ENCODE measurements at regions not wholly inside any gene's neighbourhood (a gene's known extent, or its start where the extent isn't known, plus 50 kb on each side); places are given as distances from the start of the nearest gene placed in this dataset.

GRCh38 chr3:81965696-81966095, 204.3 kb upstream of the GBE1 start:
- intact Hi-C loops (cut with DNase I) = no loop called here
- no peaks in the 10 kb centered on the region for H3K36me3 ChIP-seq
- ATAC-seq (no peak), DNase-seq (no peak)
- no peaks in the 10 kb centered on the region for H3K9me3 ChIP-seq
- H3K27me3 ChIP-seq = no peaks in the 10 kb centered on the region
- no peak overlapping the region for H3K4me3 ChIP-seq
- 69 to 81% (median 76%) methylated on average over 2 of the region's 2 CpGs for WGBS, 4 donors
- no peaks in the 10 kb centered on the region for H3K4me1 ChIP-seq
- TF ChIP-seq POLR2A (IDR thresholded peaks at IDR 0.05) = no peak
- TF ChIP-seq, protein P1, sequence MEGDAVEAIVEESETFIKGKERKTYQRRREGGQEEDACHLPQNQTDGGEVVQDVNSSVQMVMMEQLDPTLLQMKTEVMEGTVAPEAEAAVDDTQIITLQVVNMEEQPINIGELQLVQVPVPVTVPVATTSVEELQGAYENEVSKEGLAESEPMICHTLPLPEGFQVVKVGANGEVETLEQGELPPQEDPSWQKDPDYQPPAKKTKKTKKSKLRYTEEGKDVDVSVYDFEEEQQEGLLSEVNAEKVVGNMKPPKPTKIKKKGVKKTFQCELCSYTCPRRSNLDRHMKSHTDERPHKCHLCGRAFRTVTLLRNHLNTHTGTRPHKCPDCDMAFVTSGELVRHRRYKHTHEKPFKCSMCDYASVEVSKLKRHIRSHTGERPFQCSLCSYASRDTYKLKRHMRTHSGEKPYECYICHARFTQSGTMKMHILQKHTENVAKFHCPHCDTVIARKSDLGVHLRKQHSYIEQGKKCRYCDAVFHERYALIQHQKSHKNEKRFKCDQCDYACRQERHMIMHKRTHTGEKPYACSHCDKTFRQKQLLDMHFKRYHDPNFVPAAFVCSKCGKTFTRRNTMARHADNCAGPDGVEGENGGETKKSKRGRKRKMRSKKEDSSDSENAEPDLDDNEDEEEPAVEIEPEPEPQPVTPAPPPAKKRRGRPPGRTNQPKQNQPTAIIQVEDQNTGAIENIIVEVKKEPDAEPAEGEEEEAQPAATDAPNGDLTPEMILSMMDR (IDR thresholded peaks at IDR 0.05) = no peak
- no peak overlapping the region for H3K27ac ChIP-seq

DNA sequence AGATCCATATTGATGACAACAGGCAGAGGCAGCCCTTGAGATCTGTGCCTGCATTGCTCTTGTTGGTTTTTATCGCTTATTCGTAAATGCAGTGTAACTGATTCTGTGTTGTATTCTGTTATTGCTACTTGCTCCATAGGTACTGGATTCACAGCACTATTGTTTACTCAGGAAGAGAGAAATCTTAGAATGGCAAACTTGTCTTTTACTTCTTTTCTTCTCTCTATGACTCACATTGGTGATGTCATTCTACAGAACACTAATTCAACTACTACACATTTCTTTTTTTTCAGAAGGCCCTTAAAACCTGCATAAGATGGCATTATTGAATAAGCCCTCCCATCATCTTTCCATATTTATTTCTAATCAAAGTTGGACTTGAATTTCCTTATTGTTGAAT, 201.0 kb upstream of the GBE1 start:
- DNase-seq = no peak
- Histone ChIP-seq H3K9me3 (no peaks in the 10 kb centered on the region), H3K4me1 (no peaks in the 10 kb centered on the region), H3K27me3 (no peaks in the 10 kb centered on the region), H3K36me3 (no peaks in the 10 kb centered on the region), H3K27ac (no peak overlapping the region), H3K4me3 (no peak overlapping the region)
- ATAC-seq = no peak
- intact Hi-C loops (cut with DNase I) = no loop called here
- WGBS, 4 donors = 96 to 100% (median 99%) methylated on average over 2 of the region's 2 CpGs
- TF ChIP-seq POLR2A (IDR thresholded peaks at IDR 0.05) = no peak
- TF ChIP-seq, protein P1 (IDR thresholded peaks at IDR 0.05) = no peak

DNA sequence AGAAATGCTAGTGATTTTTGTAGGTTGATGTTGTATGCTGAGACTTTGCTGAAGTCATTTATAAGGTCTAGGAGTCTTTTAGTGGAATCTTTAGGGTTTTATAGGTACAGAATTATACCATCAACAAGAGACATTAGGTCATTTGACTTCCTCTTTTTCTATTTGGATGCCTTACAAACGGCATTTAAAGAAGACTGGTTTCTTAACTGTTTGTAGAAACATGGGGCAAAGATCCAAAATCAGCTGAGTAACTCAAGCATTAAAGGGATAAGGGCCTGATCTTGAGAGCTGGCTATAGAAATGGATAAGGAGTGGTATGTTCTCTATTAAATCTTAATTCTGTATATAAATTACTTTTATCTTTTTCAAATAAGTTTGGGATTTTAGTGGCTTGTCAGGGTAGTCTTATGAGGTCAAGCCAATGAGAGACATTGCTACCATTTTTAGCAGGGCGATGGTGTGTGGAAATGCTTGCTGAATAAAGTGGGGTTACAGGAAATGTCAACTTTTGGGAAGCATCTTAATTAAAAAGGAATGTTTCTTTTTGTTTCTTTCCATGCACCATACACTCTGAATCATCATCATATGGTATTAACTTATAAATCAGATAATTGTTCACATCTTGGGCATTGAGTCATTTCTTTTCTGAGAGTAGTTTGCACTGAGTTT, 197.7 kb upstream of the GBE1 start:
- WGBS, 4 donors = 53 to 65% (median 61%) methylated on average over 2 of the region's 2 CpGs
- no peaks in the 10 kb centered on the region for H3K4me1 ChIP-seq
- TF ChIP-seq, protein P1 (IDR thresholded peaks at IDR 0.05) = no peak
- no peak for TF ChIP-seq POLR2A (IDR thresholded peaks at IDR 0.05)
- no peaks in the 10 kb centered on the region for H3K27me3 ChIP-seq
- no peak overlapping the region for H3K27ac ChIP-seq
- ATAC-seq (no peak), DNase-seq (no peak)
- intact Hi-C loops (cut with DNase I) = no loop called here
- no peaks in the 10 kb centered on the region for H3K36me3 ChIP-seq
- no peaks in the 10 kb centered on the region for H3K9me3 ChIP-seq
- H3K4me3 ChIP-seq = no peak overlapping the region

DNA sequence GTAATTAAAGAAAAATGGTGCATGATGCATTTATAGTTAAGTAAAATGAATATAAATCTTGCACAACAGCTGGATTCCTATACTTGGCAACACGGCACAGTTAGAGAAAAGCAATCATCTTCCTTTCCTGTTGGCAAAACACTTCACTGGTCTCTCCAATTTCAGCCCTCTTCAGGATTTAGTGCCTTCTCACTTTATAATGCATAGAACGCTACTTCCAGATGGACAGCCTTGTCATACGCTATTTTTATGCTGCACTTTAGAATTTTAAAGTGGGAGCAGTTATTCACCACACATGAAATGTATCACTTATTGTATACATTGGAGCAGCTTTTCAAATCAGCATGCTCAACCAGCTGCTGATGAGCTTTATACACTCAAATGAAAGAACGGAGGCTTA, 194.4 kb upstream of the GBE1 start:
- intact Hi-C loops (cut with DNase I) = no loop called here
- Histone ChIP-seq H3K27ac (no peak overlapping the region), H3K4me1 (no peaks in the 10 kb centered on the region), H3K4me3 (no peak overlapping the region), H3K36me3 (no peaks in the 10 kb centered on the region), H3K9me3 (no peaks in the 10 kb centered on the region), H3K27me3 (no peaks in the 10 kb centered on the region)
- 46 to 52% (median 47%) methylated on average over 4 of the region's 4 CpGs for WGBS, 4 donors
- DNase-seq = no peak
- ATAC-seq = no peak
- no peak for TF ChIP-seq POLR2A (IDR thresholded peaks at IDR 0.05)
- TF ChIP-seq, protein P1 (IDR thresholded peaks at IDR 0.05) = no peak

All from heart left ventricle (tissue), 16 donors.